GM18858 (cell line): ENCODE measurements at regions not wholly inside any gene's neighbourhood (a gene's known extent, or its start where the extent isn't known, plus 50 kb on each side); places are given as distances from the start of the nearest gene placed in this dataset.
"Not testable (repeated sequence)": the region's sequence is repeated elsewhere in the genome, so short reads cannot be mapped to it uniquely, and the experiment has no call there.

Experiments
- ATAC-seq: cut with Tn5 transposase; IDR thresholded peaks from one replicate; pipeline ENCODE4 v1.9.1; 2021; ENCODE audit not compliant: unreplicated experiment

- no peak for ATAC-seq
These were observed 256.0 kb upstream of the TFAP2D start for GRCh38 chr6:50457351-50457750.

- ATAC-seq = no peak
These were observed 251.6 kb upstream of the TFAP2D start for GRCh38 chr6:50461696-50462095.

- ATAC-seq = no peak
These were observed 249.4 kb upstream of the TFAP2D start for GRCh38 chr6:50463931-50464330.

GRCh38 chr6:50467931-50468330, 245.4 kb upstream of the TFAP2D start:
- ATAC-seq = no peak

- ATAC-seq = no peak
These were observed 242.3 kb upstream of the TFAP2D start for GRCh38 chr6:50471041-50471440.

GRCh38 chr6:50510361-50510760, 203.0 kb upstream of the TFAP2D start:
- no peak for ATAC-seq

- no peak for ATAC-seq
These were observed 192.7 kb upstream of the TFAP2D start for GRCh38 chr6:50520326-50521266.

GRCh38 chr6:50524341-50524740, 189.0 kb upstream of the TFAP2D start:
- no peak for ATAC-seq

GRCh38 chr6:50527985-50528384, 185.3 kb upstream of the TFAP2D start:
- no peak for ATAC-seq

- no peak for ATAC-seq
These were observed 173.9 kb upstream of the TFAP2D start for GRCh38 chr6:50539447-50539846.

- no peak for ATAC-seq
These were observed 171.4 kb upstream of the TFAP2D start for GRCh38 chr6:50541941-50542340.

- ATAC-seq = no peak
These were observed 169.7 kb upstream of the TFAP2D start for GRCh38 chr6:50543666-50544065.

- ATAC-seq = no peak
These were observed 164.3 kb upstream of the TFAP2D start for GRCh38 chr6:50549026-50549425.

GRCh38 chr6:50549475-50549874, 163.9 kb upstream of the TFAP2D start:
- no peak for ATAC-seq

- ATAC-seq = no peak
These were observed 157.3 kb upstream of the TFAP2D start for GRCh38 chr6:50555982-50556381.

- ATAC-seq = no peak
These were observed 148.3 kb upstream of the TFAP2D start for GRCh38 chr6:50565004-50565403.

- ATAC-seq = not testable (repeated sequence)
These were observed 142.1 kb upstream of the TFAP2D start for GRCh38 chr6:50571230-50571629.

GRCh38 chr6:50585441-50586330, 127.6 kb upstream of the TFAP2D start:
- ATAC-seq = no peak

- ATAC-seq = no peak
These were observed 127.0 kb upstream of the TFAP2D start for GRCh38 chr6:50586331-50586675.

- no peak for ATAC-seq
These were observed 123.4 kb upstream of the TFAP2D start for GRCh38 chr6:50589751-50590470.

- no peak for ATAC-seq
These were observed 122.2 kb upstream of the TFAP2D start for GRCh38 chr6:50591135-50591534.
